Effector memory CD4-positive, alpha-beta T cell (primary cell): ENCODE measurements at regions not wholly inside any gene's neighbourhood (a gene's known extent, or its start where the extent isn't known, plus 50 kb on each side); places are given as distances from the start of the nearest gene placed in this dataset.

Source experiments
- DNase-seq, 3 donors: peaks; one replicate each; pipeline ENCODE4 v3.0.0-alpha.2; 2020
- H3K27ac ChIP-seq: 2 replicates; pipeline ENCODE4 v1.7.0; 2013; ENCODE audit warnings: mild to moderate bottlenecking, low read length, moderate library complexity; ENCODE audit not compliant: insufficient read depth, poor library complexity, severe bottlenecking
- H3K27me3 ChIP-seq: replicated peaks from 2 replicates; pipeline ENCODE4 v1.7.0; 2013; ENCODE audit warnings: mild to moderate bottlenecking, low read length; ENCODE audit not compliant: insufficient read depth, control insufficient read depth, poor library complexity, severe bottlenecking
- H3K36me3 ChIP-seq: 2 replicates; pipeline ENCODE4 v1.7.0; 2013; ENCODE audit warnings: mild to moderate bottlenecking, low read length, moderate library complexity; ENCODE audit not compliant: control insufficient read depth, insufficient read depth
- H3K4me1 ChIP-seq: 2 replicates; pipeline ENCODE4 v1.7.0; 2013; ENCODE audit warnings: low read length, mild to moderate bottlenecking; ENCODE audit not compliant: control insufficient read depth, insufficient read depth, poor library complexity, severe bottlenecking
- H3K4me3 ChIP-seq: 2 replicates; pipeline ENCODE4 v1.7.0; 2013; ENCODE audit warnings: low read length, low read depth, mild to moderate bottlenecking; ENCODE audit not compliant: insufficient read depth, poor library complexity, severe bottlenecking
- H3K9me3 ChIP-seq: 2 replicates; pipeline ENCODE4 v1.7.0; 2013; ENCODE audit warnings: mild to moderate bottlenecking, low read length, moderate library complexity; ENCODE audit not compliant: control insufficient read depth

GRCh38 chr15:98503970-98504369 lies 144.4 kb upstream of the IGF1R start:
- H3K27ac ChIP-seq = no peak overlapping the region
- no peaks in the 10 kb centered on the region for H3K36me3 ChIP-seq
- DNase-seq = no peak
- H3K9me3 ChIP-seq = no peaks in the 10 kb centered on the region
- no peaks in the 10 kb centered on the region for H3K27me3 ChIP-seq
- no peak overlapping the region for H3K4me3 ChIP-seq
- no peaks in the 10 kb centered on the region for H3K4me1 ChIP-seq

GRCh38 chr15:98504998-98505397 lies 143.3 kb upstream of the IGF1R start:
- Histone ChIP-seq H3K9me3 (no peaks in the 10 kb centered on the region), H3K27me3 (no peaks in the 10 kb centered on the region), H3K36me3 (no peaks in the 10 kb centered on the region), H3K4me3 (no peak overlapping the region), H3K4me1 (no peaks in the 10 kb centered on the region), H3K27ac (no peak overlapping the region)
- DNase-seq = no peak

- Histone ChIP-seq H3K27ac (no peak overlapping the region), H3K4me3 (no peak overlapping the region), H3K4me1 (no peaks in the 10 kb centered on the region), H3K27me3 (no peaks in the 10 kb centered on the region), H3K9me3 (no peaks in the 10 kb centered on the region), H3K36me3 (no peaks in the 10 kb centered on the region)
- DNase-seq = no peak
Observed at GRCh38 chr15:98505611-98506031, 142.7 kb upstream of the IGF1R start.

- Histone ChIP-seq H3K4me1 (no peaks in the 10 kb centered on the region), H3K4me3 (no peak overlapping the region), H3K27me3 (no peaks in the 10 kb centered on the region)
Observed at GRCh38 chr15:98506172-98506571, 142.2 kb upstream of the IGF1R start.

GRCh38 chr15:98506711-98507110 lies 141.6 kb upstream of the IGF1R start:
- no peak overlapping the region for H3K27ac ChIP-seq
- no peaks in the 10 kb centered on the region for H3K4me1 ChIP-seq
- H3K9me3 ChIP-seq = no peaks in the 10 kb centered on the region
- DNase-seq = no peak
- no peaks in the 10 kb centered on the region for H3K27me3 ChIP-seq
- no peaks in the 10 kb centered on the region for H3K36me3 ChIP-seq
- no peak overlapping the region for H3K4me3 ChIP-seq

More at GRCh38 chr15:98506172-98506571, 142.2 kb upstream of the IGF1R start:
- no peak overlapping the region for H3K27ac ChIP-seq
- no peaks in the 10 kb centered on the region for H3K9me3 ChIP-seq
- H3K36me3 ChIP-seq = no peaks in the 10 kb centered on the region
- DNase-seq = no peak

- H3K4me1 ChIP-seq = no peaks in the 10 kb centered on the region
- H3K4me3 ChIP-seq = no peak overlapping the region
- no peak overlapping the region for H3K27ac ChIP-seq
- no peaks in the 10 kb centered on the region for H3K27me3 ChIP-seq
- DNase-seq = no peak
- H3K9me3 ChIP-seq = no peaks in the 10 kb centered on the region
- no peaks in the 10 kb centered on the region for H3K36me3 ChIP-seq
Observed at GRCh38 chr15:98513428-98513986, 134.8 kb upstream of the IGF1R start.

- H3K4me1 ChIP-seq = no peaks in the 10 kb centered on the region
- DNase-seq = no peak
- H3K9me3 ChIP-seq = no peaks in the 10 kb centered on the region
- H3K27ac ChIP-seq = no peak overlapping the region
- no peak overlapping the region for H3K4me3 ChIP-seq
- H3K27me3 ChIP-seq = no peaks in the 10 kb centered on the region
- H3K36me3 ChIP-seq = no peaks in the 10 kb centered on the region
Observed at GRCh38 chr15:98514034-98514622, 134.2 kb upstream of the IGF1R start.

- no peaks in the 10 kb centered on the region for H3K36me3 ChIP-seq
- no peaks in the 10 kb centered on the region for H3K27me3 ChIP-seq
- no peak overlapping the region for H3K27ac ChIP-seq
- H3K4me3 ChIP-seq = no peak overlapping the region
- no peaks in the 10 kb centered on the region for H3K4me1 ChIP-seq
- no peaks in the 10 kb centered on the region for H3K9me3 ChIP-seq
- peak in 1 of 3 donors; percentile 22 for DNase-seq
Observed at GRCh38 chr15:98518823-98519561, 129.3 kb upstream of the IGF1R start.

- DNase-seq = no peak
- Histone ChIP-seq H3K9me3 (no peaks in the 10 kb centered on the region), H3K36me3 (no peaks in the 10 kb centered on the region)
Observed at GRCh38 chr15:98519767-98520550, 128.4 kb upstream of the IGF1R start.

GRCh38 chr15:98522127-98522526 lies 126.2 kb upstream of the IGF1R start:
- no peaks in the 10 kb centered on the region for H3K36me3 ChIP-seq
- no peaks in the 10 kb centered on the region for H3K27me3 ChIP-seq
- H3K4me1 ChIP-seq = no peaks in the 10 kb centered on the region
- no peak for DNase-seq
- no peak overlapping the region for H3K27ac ChIP-seq
- H3K9me3 ChIP-seq = no peaks in the 10 kb centered on the region
- H3K4me3 ChIP-seq = no peak overlapping the region

More at GRCh38 chr15:98519767-98520550, 128.4 kb upstream of the IGF1R start:
- no peaks in the 10 kb centered on the region for H3K4me1 ChIP-seq
- no peaks in the 10 kb centered on the region for H3K27me3 ChIP-seq
- H3K4me3 ChIP-seq = no peak overlapping the region
- H3K27ac ChIP-seq = no peak overlapping the region
